Progenitor cell of endocrine pancreas (in vitro differentiated cells): ENCODE measurements at regions not wholly inside any gene's neighbourhood (a gene's known extent, or its start where the extent isn't known, plus 50 kb on each side); places are given as distances from the start of the nearest gene placed in this dataset.

Experiments
- DNase-seq: peaks from one replicate; pipeline ENCODE4 v3.0.0; 2021; ENCODE audit warnings: low spot score; ENCODE audit not compliant: unreplicated experiment
- H3K27ac Mint-ChIP-seq: 2 replicates; pipeline ENCODE4 v1.8.0; 2021; ENCODE audit warnings: mild to moderate bottlenecking, moderate library complexity, mixed read lengths
- H3K27me3 Mint-ChIP-seq: 2 replicates; pipeline ENCODE4 v1.8.0; 2021; ENCODE audit warnings: mixed read lengths
- H3K36me3 Mint-ChIP-seq: 2 replicates; pipeline ENCODE4 v1.8.0; 2022; ENCODE audit warnings: mixed read lengths; ENCODE audit not compliant: insufficient read depth
- H3K4me1 Mint-ChIP-seq: 2 replicates; pipeline ENCODE4 v1.8.0; 2021; ENCODE audit warnings: low read depth, mixed read lengths
- H3K4me3 Mint-ChIP-seq: 2 replicates; pipeline ENCODE4 v1.8.0; 2021; ENCODE audit warnings: low read depth, mild to moderate bottlenecking, moderate library complexity, mixed read lengths
- H3K9me3 Mint-ChIP-seq: 2 replicates; pipeline ENCODE4 v1.8.0; 2021; ENCODE audit warnings: low read depth, mixed read lengths
- TF ChIP-seq, protein P1 (sequence below): fragments of 200-600 bp; sonication (generic); IDR thresholded peaks from one replicate; pipeline ENCODE4 v1.5.0; 2021; ENCODE audit warnings: antibody characterized with exemption, mild to moderate bottlenecking; ENCODE audit not compliant: unreplicated experiment

DNA sequence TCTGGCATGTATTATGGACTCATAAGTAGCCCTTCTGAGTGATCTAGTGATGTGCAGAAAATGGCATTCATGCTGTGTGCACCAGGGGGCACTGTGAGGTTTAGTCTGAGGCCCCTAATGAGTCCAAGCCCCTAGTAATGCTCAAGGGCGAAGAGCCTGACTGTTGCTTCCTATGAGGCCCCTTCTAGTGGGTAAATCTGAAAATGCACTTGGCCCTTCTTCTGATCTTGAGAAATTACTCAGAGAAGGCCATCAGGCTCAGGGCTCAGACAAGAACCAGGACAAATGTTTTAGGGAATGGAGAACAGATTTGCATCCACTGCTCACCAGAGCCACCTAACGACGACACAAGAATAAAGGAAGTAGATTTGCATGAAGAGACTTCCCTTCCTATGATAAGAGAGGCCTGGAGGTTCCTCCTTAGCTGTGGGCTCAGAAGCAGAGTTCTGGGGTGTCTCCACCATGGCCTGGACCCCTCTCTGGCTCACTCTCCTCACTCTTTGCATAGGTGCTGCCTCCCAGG, 75.8 kb downstream of the GGTLC2 start:
- H3K27me3 Mint-ChIP-seq: peaks cover 59% of the 10 kb centered on the region
- H3K27ac Mint-ChIP-seq: no peak overlapping the region
- H3K4me3 Mint-ChIP-seq: no peak overlapping the region
- TF ChIP-seq, protein P1, sequence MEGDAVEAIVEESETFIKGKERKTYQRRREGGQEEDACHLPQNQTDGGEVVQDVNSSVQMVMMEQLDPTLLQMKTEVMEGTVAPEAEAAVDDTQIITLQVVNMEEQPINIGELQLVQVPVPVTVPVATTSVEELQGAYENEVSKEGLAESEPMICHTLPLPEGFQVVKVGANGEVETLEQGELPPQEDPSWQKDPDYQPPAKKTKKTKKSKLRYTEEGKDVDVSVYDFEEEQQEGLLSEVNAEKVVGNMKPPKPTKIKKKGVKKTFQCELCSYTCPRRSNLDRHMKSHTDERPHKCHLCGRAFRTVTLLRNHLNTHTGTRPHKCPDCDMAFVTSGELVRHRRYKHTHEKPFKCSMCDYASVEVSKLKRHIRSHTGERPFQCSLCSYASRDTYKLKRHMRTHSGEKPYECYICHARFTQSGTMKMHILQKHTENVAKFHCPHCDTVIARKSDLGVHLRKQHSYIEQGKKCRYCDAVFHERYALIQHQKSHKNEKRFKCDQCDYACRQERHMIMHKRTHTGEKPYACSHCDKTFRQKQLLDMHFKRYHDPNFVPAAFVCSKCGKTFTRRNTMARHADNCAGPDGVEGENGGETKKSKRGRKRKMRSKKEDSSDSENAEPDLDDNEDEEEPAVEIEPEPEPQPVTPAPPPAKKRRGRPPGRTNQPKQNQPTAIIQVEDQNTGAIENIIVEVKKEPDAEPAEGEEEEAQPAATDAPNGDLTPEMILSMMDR: peak; percentile 72
- H3K36me3 Mint-ChIP-seq: no peaks in the 10 kb centered on the region
- H3K9me3 Mint-ChIP-seq: no peaks in the 10 kb centered on the region
- H3K4me1 Mint-ChIP-seq: no peaks in the 10 kb centered on the region
- DNase-seq: peak; percentile 30

DNA sequence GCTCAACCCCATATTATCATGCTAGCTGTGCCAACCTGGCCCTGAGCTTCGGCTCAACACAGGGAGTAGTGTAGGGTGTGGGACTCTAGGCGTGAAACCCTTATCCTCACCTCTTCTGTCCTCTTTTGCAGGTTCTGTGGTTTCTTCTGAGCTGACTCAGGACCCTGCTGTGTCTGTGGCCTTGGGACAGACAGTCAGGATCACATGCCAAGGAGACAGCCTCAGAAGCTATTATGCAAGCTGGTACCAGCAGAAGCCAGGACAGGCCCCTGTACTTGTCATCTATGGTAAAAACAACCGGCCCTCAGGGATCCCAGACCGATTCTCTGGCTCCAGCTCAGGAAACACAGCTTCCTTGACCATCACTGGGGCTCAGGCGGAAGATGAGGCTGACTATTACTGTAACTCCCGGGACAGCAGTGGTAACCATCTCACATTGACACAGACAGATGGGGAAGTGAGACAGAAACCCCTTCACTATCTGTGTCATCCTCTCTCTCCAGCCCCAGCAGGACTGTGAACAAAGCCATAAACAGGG, 76.4 kb downstream of the GGTLC2 start:
- TF ChIP-seq, protein P1: no peak
- no peak overlapping the region for H3K4me3 Mint-ChIP-seq
- no peaks in the 10 kb centered on the region for H3K36me3 Mint-ChIP-seq
- DNase-seq: no peak
- no peak overlapping the region for H3K27ac Mint-ChIP-seq
- H3K27me3 Mint-ChIP-seq: peaks cover 54% of the 10 kb centered on the region
- H3K4me1 Mint-ChIP-seq: no peaks in the 10 kb centered on the region
- no peaks in the 10 kb centered on the region for H3K9me3 Mint-ChIP-seq

DNA sequence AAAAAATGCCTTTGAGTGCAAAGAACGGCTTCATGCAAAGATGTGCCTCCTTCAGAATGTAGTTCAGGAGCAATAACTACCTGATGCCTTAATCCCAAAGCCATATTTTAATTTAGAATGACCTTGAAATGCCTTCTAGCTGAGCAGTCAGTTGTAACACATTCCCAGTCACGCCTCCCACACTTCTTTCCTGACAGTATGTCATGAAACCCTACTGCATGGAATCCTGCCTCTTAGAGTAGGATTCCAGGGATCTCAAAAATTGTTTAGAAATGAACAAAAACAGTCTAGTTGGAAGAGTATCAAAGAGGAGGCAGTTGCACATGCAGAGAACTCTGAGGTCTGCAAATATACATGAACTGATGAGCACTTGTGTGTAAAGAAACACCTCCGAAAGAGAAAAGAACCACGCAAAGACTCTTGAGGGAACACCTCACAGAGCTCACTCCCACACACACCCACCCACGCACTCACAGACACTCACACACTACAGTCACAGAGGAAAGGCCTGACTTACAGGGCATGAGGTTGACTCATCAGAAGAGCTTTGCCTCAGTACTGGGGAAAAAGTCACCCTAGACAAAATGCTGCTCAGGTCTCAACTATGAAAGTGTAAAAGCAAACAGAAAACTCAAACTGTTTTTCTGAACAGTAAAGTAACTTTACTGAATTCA, 77.4 kb downstream of the GGTLC2 start:
- Mint-ChIP-seq H3K36me3 (no peaks in the 10 kb centered on the region), H3K27ac (no peak overlapping the region), H3K4me1 (peaks cover 7% of the 10 kb centered on the region), H3K27me3 (peaks cover 49% of the 10 kb centered on the region), H3K9me3 (no peaks in the 10 kb centered on the region), H3K4me3 (no peak overlapping the region)
- DNase-seq: no peak
- TF ChIP-seq, protein P1: no peak

DNA sequence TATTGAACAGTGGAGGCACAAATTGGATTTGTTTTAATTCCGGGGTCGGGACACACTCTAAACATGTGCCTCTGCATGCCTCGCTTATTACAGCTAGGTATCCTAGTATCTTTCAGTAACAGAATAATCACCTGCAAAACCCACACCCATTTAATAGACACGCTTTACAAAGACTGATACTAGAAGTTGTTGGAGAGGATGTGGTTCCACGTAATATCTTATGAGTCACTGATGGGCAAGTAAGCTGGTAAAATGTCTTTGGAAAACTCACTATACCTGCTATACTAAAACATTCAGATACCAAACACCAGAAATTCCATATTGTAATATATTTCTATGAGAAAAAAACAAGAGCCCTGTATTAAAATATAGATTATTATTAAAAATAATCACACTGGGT, 84.0 kb downstream of the GGTLC2 start:
- no peak for DNase-seq
- Mint-ChIP-seq H3K4me3 (no peak overlapping the region), H3K36me3 (no peaks in the 10 kb centered on the region), H3K27ac (no peak overlapping the region), H3K9me3 (peaks cover 3% of the 10 kb centered on the region), H3K27me3 (peaks cover 21% of the 10 kb centered on the region), H3K4me1 (peaks cover 20% of the 10 kb centered on the region)
- TF ChIP-seq, protein P1: no peak

DNA sequence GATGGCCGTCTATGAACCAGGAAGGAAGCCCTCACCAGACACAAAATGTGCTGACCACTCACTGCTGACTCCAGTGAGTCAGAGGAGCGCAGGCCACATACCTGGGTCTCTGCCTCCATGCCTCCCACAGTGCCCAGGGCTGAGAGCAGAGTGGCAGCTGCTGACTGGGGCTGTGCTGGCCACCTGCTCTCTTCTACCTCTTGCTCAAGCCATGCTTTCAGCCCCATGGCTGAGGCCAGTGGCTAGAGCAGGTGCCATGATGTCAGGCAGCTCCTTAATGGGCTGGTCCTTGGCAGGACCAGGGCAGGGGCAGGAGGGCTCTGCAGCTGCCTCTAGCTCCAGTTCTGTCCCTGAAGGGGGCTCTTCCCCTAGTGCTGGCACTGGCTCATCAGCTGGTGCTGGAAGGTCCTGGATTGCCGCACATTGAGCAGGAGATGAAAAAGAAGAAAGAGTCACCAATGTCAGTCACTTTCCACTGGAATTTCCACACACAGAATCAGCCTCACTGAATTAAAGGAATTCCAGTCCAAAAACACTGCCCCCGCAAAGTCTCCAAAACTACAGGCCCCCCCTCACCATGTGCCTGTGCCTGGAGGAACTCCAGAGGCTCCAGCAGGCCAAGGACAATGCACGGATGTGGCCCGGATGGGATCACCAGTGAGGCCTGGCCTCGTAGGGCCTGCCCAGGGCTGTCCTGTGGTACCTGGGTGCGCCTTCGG, 86.4 kb downstream of the GGTLC2 start:
- TF ChIP-seq, protein P1: no peak

More for the DNA sequence above, 86.4 kb downstream of the GGTLC2 start:
- H3K9me3 Mint-ChIP-seq: peaks cover 3% of the 10 kb centered on the region
- no peak overlapping the region for H3K27ac Mint-ChIP-seq
- peaks cover 23% of the 10 kb centered on the region for H3K27me3 Mint-ChIP-seq
- no peak for DNase-seq
- no peaks in the 10 kb centered on the region for H3K36me3 Mint-ChIP-seq
- no peak overlapping the region for H3K4me3 Mint-ChIP-seq
- H3K4me1 Mint-ChIP-seq: peaks cover 20% of the 10 kb centered on the region
